UCSD-AML1 (cell line): ENCODE measurements at regions not wholly inside any gene's neighbourhood (a gene's known extent, or its start where the extent isn't known, plus 50 kb on each side); places are given as distances from the start of the nearest gene placed in this dataset.
"Not testable (repeated sequence)": the region's sequence is repeated elsewhere in the genome, so short reads cannot be mapped to it uniquely, and the experiment has no call there.

Experiments used
- DNase-seq: peaks from one replicate; lab custom pipeline; 2025; ENCODE audit not compliant: unreplicated experiment; lab: John Stamatoyannopoulos, UW

DNA sequence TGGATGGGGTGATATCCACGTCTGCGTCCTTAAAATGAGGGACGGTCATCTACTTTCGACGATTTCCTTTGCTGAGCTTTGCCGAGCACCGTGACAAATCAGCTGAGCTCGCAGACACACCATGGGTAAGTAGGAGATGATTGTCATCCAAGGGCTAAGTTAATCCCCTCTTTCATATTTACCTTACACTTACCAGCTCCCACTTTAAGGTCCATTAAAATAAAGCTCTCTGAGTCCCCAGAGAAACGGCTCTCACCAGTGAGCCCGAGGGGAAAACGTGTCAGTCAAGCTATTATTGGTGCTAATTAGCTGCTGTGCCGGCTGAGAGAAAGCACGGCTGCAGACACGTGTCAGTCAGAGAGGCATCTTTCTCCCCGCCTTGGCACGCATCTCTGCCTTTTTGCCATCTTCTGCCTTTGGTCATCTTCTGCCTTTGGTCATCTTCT lies 72.2 kb downstream of the CRLF2 start:
- no peak for DNase-seq

GRCh38 chrX:1139185-1139500 lies 73.3 kb downstream of the CRLF2 start:
- DNase-seq, result no peak

DNA sequence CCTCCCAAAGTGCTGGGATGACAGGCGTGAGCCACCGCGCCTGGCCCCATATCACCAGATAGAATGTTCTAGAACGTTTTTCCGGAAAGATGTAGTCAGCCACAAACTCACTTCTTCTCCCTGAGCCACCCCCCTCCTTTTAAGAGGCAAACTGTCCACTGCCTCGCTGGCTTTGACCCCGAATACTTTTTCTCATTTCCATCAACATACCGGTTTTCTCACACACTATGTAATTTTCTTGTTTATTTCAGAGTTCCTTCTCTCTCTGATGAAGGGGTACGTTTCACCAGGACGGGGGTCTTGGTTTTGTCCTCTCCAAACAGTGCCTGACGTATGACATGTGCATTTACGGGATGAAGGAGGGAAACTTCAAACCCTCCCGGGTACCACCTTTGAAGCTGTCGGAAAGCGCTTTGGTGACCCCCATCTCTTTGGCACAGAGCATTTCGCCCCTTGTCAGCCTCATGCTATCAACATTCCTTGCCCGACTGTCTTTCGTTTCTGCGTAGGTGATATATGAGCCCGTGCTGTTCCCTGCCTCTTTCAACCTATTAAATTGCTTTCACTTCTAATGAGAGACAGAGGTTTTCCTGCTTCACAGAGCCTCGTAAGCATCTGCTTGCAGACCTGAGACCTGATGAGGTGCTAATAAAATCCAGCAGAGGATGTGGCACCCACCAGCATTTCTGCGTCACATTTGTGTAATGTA lies 73.8 kb downstream of the CRLF2 start:
- DNase-seq, result no peak

- no peak for DNase-seq
These were observed 74.9 kb downstream of the CRLF2 start for GRCh38 chrX:1137531-1137930.

DNA sequence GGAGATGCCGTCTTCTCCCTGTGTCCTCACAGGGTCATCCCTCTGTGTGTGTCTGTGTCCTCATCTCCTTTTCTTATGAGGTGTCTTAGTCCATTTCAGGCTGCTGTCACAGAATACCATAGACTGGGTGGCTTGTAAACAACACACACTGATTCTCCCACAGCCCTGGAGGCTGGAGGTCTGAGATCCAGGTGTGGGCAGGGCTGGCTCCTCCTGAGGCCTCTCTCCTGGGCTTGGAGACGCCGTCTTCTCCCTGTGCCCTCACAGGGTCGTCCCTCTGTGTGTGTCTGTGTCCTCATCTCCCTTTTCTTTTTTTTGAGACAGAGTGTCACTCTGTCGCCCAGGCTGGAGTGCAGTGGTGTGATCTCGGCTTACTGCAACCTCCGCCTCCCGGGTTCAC lies 75.9 kb downstream of the CRLF2 start:
- not testable (repeated sequence) for DNase-seq

DNA sequence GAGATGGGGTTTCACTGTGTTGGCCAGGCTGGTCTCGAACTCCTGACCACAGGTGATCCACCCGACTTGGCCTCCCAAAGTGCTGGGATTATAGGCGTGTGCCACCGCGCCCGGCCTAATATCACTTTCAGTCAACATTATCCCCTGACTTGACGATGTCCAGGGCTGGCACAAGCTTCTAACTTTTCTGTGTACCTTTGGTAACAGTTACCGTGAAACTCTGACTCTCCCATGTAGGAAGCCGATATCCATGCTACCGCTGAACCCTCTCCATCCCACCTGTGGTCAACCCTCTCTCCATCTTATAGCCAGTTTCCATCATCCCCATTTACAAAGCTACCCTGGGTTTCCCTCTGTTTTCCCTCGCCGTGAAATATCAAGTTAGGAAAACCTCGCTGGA lies 77.5 kb downstream of the CRLF2 start:
- DNase-seq, result no peak

- DNase-seq, result no peak
These were observed 78.3 kb downstream of the CRLF2 start for GRCh38 chrX:1134156-1134555.

GRCh38 chrX:1126738-1127137 lies 85.7 kb downstream of the CRLF2 start:
- no peak for DNase-seq

- DNase-seq, result no peak
These were observed 87.9 kb downstream of the CRLF2 start for GRCh38 chrX:1124531-1124930.

GRCh38 chrX:1122851-1123250 lies 89.6 kb downstream of the CRLF2 start:
- DNase-seq, result not testable (repeated sequence)

DNA sequence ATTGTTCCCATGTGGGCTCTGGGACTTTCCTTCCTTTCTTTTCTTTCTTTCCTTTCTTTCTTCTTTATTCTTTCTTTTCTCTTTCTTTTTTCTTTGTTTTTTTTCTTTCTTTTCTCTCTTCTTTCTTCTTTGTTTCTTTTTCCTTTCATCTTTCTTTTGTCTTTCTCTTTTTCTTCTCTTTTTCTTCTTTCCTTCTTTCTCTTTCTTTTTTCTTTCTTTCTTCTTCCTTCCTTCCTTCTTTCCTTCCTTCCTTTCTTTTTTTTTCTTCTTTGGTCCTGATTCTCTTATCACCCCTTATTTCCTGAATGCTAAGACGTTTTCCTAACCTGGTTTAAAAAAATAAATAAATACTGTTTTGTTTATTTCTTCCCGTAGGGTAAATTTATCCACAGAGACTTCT lies 93.2 kb downstream of the CRLF2 start:
- no peak for DNase-seq

- no peak for DNase-seq
These were observed 93.8 kb downstream of the CRLF2 start for GRCh38 chrX:1118572-1119199.

- not testable (repeated sequence) for DNase-seq
These were observed 97.0 kb downstream of the CRLF2 start for GRCh38 chrX:1115411-1115810.

GRCh38 chrX:1112321-1112720 lies 100.1 kb downstream of the CRLF2 start:
- no peak for DNase-seq

DNA sequence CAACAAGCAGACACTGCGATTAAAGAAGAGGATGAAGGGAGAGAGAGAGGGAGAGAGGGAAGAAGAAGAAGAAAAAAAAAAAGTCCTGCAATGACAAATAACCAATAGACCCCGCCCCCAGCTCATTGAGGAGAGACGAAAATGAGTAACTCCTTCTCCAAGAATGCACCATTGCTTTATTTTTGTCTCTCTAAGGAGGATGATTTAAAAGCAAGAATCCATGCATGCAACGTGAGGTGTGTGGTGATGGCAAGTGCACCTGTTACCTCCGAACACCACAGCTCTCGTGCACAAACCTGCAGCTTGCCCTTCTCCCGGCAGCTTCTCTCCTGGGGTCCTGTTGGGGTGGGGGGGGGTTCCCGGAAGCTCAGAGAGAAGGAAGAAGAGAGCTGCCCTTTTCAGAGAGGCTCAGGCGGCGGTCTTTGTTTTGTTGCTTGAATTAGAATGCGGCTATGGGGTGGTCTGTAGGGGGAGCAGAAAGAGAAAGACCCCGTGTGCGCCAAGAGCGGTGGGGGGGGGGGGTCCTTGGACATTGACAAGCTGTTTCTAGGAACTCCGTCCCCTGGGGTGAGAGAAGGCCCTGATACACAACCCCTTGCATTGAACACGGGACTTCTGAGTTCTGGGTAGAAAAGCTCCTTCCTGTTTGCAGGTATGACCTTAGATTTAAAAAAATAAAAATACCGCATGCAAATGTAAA lies 100.7 kb downstream of the CRLF2 start:
- DNase-seq, result no peak

DNA sequence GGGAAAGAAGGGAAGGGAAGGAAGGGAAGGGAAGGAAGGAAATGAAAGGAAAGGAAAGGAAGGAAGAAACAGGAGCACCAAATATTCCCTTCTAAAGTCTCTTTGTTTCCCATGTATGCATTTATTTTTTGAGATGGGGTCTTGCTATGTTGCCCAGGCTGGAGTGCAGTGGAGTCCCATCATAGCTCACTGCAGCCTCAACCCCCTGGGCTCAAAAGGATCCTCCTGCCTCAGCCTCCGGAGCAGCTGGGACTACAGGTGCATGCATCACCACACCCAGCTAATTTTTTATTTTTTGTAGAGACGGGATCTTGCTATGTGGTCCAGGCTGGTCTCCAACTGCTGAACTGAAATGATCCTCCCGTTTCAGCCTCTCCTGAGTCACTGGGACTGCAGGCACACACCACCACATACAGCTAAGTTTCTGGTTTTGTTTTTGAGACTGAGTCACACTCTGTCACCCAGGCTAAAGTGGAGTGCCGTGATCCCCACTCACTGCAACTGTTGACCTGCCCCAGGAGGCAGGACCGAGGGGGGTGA lies 102.8 kb downstream of the CRLF2 start:
- no peak for DNase-seq

DNA sequence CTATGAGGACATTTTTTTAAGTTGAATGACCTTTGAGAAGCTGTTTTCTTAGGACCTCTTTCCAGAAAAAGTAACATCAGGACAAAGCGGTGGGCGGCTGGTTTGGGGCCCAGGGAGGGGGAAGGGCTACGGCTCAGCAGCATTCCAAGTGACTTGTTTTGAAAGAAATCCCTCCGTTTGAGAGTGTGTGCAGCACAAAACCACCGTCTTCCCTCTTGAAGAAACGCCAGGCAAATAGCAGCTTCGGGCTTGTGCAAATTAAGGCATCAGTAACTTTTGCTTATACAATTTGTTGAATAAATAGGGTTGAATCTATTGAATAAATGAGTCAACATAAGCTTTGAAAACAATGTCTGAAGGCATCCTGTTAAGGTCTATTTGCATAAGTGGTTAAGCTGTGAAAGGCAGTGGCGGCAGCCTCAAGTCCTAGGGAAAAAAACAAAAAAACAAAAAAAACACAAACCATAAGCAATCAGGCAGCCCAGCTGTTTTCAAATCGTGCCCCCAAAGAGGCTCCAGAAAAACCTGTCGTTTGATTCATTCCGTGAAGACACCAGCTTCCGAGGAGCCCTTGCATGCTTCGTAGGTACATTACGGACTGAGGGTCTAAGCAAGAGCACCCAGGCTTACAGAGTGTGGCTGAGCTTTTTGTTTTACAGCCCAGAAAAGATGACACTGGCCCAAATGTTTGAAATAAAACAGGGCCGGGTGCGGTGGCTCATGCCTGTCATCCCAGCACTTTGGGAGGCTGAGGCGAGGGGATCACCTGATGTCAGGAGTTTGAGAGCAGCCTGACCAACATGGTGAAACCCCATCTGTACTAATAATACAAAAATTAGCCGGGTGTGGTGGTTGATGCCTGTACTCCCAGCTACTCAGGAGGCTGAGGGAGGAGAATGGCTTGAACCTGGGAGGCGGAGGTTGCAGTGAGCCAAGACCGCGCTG lies 103.7 kb downstream of the CRLF2 start:
- DNase-seq, result no peak

DNA sequence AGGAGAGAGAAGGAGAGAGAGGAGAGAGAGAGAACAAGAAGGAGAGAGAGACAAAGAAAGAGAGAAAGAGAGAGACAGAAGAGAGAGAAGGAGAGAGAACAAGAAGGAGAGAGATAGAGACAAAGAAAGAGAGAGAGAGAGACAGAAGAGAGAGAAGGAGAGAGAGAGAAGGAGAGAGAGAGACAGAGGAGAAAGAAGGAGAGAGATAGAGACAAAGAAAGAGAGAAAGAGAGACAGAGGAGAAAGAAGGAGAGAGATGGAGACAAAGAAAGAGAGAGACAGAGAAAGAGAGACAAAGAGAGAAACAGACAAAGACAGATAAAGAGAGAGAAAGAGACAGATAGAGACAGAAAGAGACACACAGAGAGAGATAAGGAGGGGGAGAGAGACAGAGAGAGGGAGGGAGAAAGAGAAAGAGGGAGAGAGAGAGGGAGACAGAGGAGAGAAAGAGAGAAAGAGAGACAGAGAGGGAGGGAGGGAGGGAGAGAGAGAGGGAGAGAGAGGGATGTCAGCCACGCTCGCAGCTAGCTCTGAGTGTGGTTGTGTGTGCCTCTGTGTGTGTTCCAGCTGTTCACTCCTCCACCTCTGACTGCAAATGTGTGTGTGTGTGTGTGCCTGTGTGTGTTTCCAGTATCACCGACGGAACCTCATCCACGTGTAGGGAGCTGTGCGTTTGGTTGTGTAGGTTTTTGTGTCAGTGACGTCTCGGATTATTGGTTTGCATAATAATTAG lies 105.8 kb downstream of the CRLF2 start:
- no peak for DNase-seq

- no peak for DNase-seq
These were observed 106.6 kb downstream of the CRLF2 start for GRCh38 chrX:1105671-1106419.

DNA sequence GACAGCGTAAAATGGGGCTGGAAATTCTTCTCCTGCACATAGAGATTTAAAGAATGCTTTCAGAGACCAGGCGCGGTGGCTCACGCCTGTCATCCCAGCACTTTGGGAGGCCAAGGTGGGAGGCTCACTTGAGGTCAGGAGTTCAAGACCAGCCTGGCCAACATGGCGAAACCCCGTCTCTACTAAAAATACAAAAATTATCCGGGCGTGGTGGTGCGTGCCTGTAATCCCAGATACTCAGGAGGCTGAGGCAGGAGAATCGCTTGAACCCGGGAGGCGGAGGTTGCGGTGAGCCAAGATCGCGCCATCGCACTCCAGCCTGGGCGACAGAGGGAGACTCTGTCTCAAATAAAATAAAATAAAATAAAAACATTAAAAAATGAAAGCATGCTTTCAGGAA lies 107.4 kb downstream of the CRLF2 start:
- not testable (repeated sequence) for DNase-seq
